KMS-11 (cell line): ENCODE measurements at regions not wholly inside any gene's neighbourhood (a gene's known extent, or its start where the extent isn't known, plus 50 kb on each side); places are given as distances from the start of the nearest gene placed in this dataset.

ENCODE experiments used
- H2AFZ ChIP-seq: fragments of 200-600 bp; sonication (generic); 2 replicates; pipeline ENCODE4 v1.6.1; 2016; ENCODE audit warnings: antibody characterized with exemption, mixed run types, low read depth
- H3K27ac ChIP-seq: fragments of 200-600 bp; sonication (generic); 2 replicates; pipeline ENCODE4 v1.6.1; 2016; ENCODE audit warnings: mild to moderate bottlenecking, mixed run types
- H3K27me3 ChIP-seq: fragments of 200-600 bp; sonication (generic); 2 replicates; pipeline ENCODE4 v1.6.1; 2017; ENCODE audit warnings: mild to moderate bottlenecking, low read depth, mixed run types, moderate library complexity; ENCODE audit not compliant: insufficient read depth
- H3K36me3 ChIP-seq: fragments of 200-600 bp; sonication (generic); 2 replicates; pipeline ENCODE4 v1.6.1; 2017; ENCODE audit warnings: mild to moderate bottlenecking, mixed run types; ENCODE audit not compliant: insufficient read depth
- H3K4me1 ChIP-seq: fragments of 200-600 bp; sonication (generic); 2 replicates; pipeline ENCODE4 v1.6.1; 2016; ENCODE audit warnings: mild to moderate bottlenecking, low read depth, mixed run types; ENCODE audit not compliant: poor library complexity, severe bottlenecking
- H3K4me2 ChIP-seq: fragments of 200-600 bp; sonication (generic); 2 replicates; pipeline ENCODE4 v1.7.0; 2016; ENCODE audit warnings: mild to moderate bottlenecking, mixed run types
- H3K4me3 ChIP-seq: fragments of 200-600 bp; sonication (generic); IDR thresholded peaks from 2 replicates; pipeline ENCODE4 v1.6.1; 2017; ENCODE audit warnings: low read depth, low read length, mixed read lengths; ENCODE audit not compliant: insufficient read depth
- H3K79me2 ChIP-seq: fragments of 200-600 bp; sonication (generic); 2 replicates; pipeline ENCODE4 v1.6.1; 2016; ENCODE audit warnings: low read depth, mixed run types; ENCODE audit not compliant: insufficient read depth
- H3K9ac ChIP-seq: fragments of 200-600 bp; sonication (generic); 2 replicates; pipeline ENCODE4 v1.6.1; 2016; ENCODE audit warnings: mild to moderate bottlenecking, mixed run types
- H4K20me1 ChIP-seq: fragments of 200-600 bp; sonication (generic); 2 replicates; pipeline ENCODE4 v1.6.1; 2016; ENCODE audit warnings: mild to moderate bottlenecking, mixed run types; ENCODE audit not compliant: insufficient read depth
- CTCF ChIP-seq: fragments of 200-600 bp; sonication (generic); conservative IDR thresholded peaks from 2 replicates; pipeline ENCODE4 v1.6.1; 2017; ENCODE audit warnings: low read depth, mild to moderate bottlenecking, antibody characterized with exemption, low read length, moderate library complexity, mixed read lengths

- Histone ChIP-seq H3K27ac (no peak overlapping the region), H3K4me1 (no peaks in the 10 kb centered on the region), H3K79me2 (no peaks in the 10 kb centered on the region), H3K4me2 (no peak overlapping the region), H2AFZ (no peak overlapping the region), H4K20me1 (no peaks in the 10 kb centered on the region), H3K4me3 (no peak overlapping the region), H3K27me3 (no peaks in the 10 kb centered on the region), H3K9ac (no peak overlapping the region), H3K36me3 (no peaks in the 10 kb centered on the region)
- no peak for TF ChIP-seq CTCF
Measured at GRCh38 chr2:51846018-51846417, 814.1 kb upstream of the NRXN1 start.

GRCh38 chr2:51844596-51844995 lies 812.7 kb upstream of the NRXN1 start:
- no peak overlapping the region for H2AFZ ChIP-seq
- no peaks in the 10 kb centered on the region for H3K36me3 ChIP-seq
- H3K27ac ChIP-seq: no peak overlapping the region
- H3K79me2 ChIP-seq: no peaks in the 10 kb centered on the region
- H3K4me3 ChIP-seq: no peak overlapping the region
- no peaks in the 10 kb centered on the region for H3K4me1 ChIP-seq
- no peaks in the 10 kb centered on the region for H4K20me1 ChIP-seq
- no peak overlapping the region for H3K4me2 ChIP-seq
- no peak for TF ChIP-seq CTCF
- H3K9ac ChIP-seq: no peak overlapping the region
- no peaks in the 10 kb centered on the region for H3K27me3 ChIP-seq

- H3K79me2 ChIP-seq: no peaks in the 10 kb centered on the region
- no peak overlapping the region for H3K9ac ChIP-seq
- no peaks in the 10 kb centered on the region for H4K20me1 ChIP-seq
- H3K4me3 ChIP-seq: no peak overlapping the region
- no peaks in the 10 kb centered on the region for H3K4me1 ChIP-seq
- H3K27me3 ChIP-seq: no peaks in the 10 kb centered on the region
- TF ChIP-seq CTCF: no peak
- H3K4me2 ChIP-seq: no peak overlapping the region
- no peak overlapping the region for H2AFZ ChIP-seq
- no peak overlapping the region for H3K27ac ChIP-seq
- H3K36me3 ChIP-seq: no peaks in the 10 kb centered on the region
Measured at GRCh38 chr2:51829477-51829876, 797.5 kb upstream of the NRXN1 start.

GRCh38 chr2:51825823-51826222 lies 793.9 kb upstream of the NRXN1 start:
- no peak overlapping the region for H2AFZ ChIP-seq
- TF ChIP-seq CTCF: no peak
- no peaks in the 10 kb centered on the region for H3K79me2 ChIP-seq
- no peaks in the 10 kb centered on the region for H3K27me3 ChIP-seq
- no peaks in the 10 kb centered on the region for H3K4me1 ChIP-seq
- H3K9ac ChIP-seq: no peak overlapping the region
- H3K4me3 ChIP-seq: no peak overlapping the region
- H3K4me2 ChIP-seq: no peak overlapping the region
- no peaks in the 10 kb centered on the region for H4K20me1 ChIP-seq
- no peak overlapping the region for H3K27ac ChIP-seq
- H3K36me3 ChIP-seq: no peaks in the 10 kb centered on the region

- TF ChIP-seq CTCF: no peak
- H3K36me3 ChIP-seq: no peaks in the 10 kb centered on the region
- H3K27ac ChIP-seq: no peak overlapping the region
- H3K9ac ChIP-seq: no peak overlapping the region
- no peaks in the 10 kb centered on the region for H3K79me2 ChIP-seq
- no peak overlapping the region for H3K4me2 ChIP-seq
- H3K4me3 ChIP-seq: no peak overlapping the region
- no peaks in the 10 kb centered on the region for H4K20me1 ChIP-seq
- no peak overlapping the region for H2AFZ ChIP-seq
- H3K27me3 ChIP-seq: no peaks in the 10 kb centered on the region
- H3K4me1 ChIP-seq: no peaks in the 10 kb centered on the region
Measured at GRCh38 chr2:51813247-51813646, 781.3 kb upstream of the NRXN1 start.
